Mucosa of descending colon (tissue), 3 donors: ENCODE measurements at regions not wholly inside any gene's neighbourhood (a gene's known extent, or its start where the extent isn't known, plus 50 kb on each side); places are given as distances from the start of the nearest gene placed in this dataset.

Experiments
- ATAC-seq: fragments of 200-7000 bp; cut with Tn5 transposase; one replicate; pipeline ENCODE4 v1.9.1; 2020; ENCODE audit warnings: mild to moderate bottlenecking, moderate library complexity
- DNase-seq, 3 donors: peaks; one replicate each; pipeline ENCODE4 v3.0.0-alpha.2; 2020
- H3K36me3 ChIP-seq: fragments of 200-600 bp; one replicate; pipeline ENCODE4 v1.8.0; 2021; ENCODE audit warnings: low read depth, mild to moderate bottlenecking
- H3K4me1 ChIP-seq: fragments of 200-600 bp; one replicate; pipeline ENCODE4 v1.8.0; 2021; ENCODE audit warnings: low read depth, mild to moderate bottlenecking
- H3K4me3 ChIP-seq: fragments of 200-600 bp; one replicate; pipeline ENCODE4 v1.8.0; 2021; ENCODE audit warnings: mild to moderate bottlenecking
- H3K9me3 ChIP-seq: fragments of 200-600 bp; one replicate; pipeline ENCODE4 v1.8.0; 2021; ENCODE audit warnings: mild to moderate bottlenecking
- intact Hi-C, 2 donors: fragments of 100-400 bp; cut with DNase I in 1 of 2; cut with micrococcal nuclease in 1 of 2; formaldehyde crosslinking; loops; one replicate each; pipeline versions ENCODE4 v1.11.0 to v1.11.1; 2022; cut with DNase I, micrococcal nuclease
- TF ChIP-seq, protein P1 (sequence below): fragments of 200-600 bp; IDR thresholded peaks from one replicate; pipeline ENCODE4 v1.8.0; 2022; ENCODE audit warnings: antibody characterized with exemption, mild to moderate bottlenecking
- donor health status: DM: no; HTN: no; CAD: no; lungs with moderate emphysema.
- donor health status: DM: no; HTN: no; CAD: no.
- donor health status: DM: no; HTN: yes; CAD: no.

DNA sequence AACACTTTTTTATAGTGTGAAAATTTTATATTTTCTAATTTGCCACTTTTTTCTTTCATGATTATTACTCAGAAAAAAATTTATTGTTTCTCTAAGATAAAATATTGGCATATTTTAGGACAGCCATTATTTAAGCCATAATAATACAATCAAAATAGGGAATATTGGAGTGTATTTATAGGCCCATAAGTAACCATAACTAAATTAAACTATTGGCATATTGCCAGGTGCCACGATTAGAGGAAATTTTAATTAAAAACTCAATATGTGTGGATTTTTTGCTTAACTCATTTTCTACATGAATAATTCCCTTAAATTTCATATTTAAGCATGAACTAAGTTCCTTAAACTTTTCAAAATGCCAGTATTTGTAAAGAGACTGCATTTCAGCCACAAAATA, 587.8 kb downstream of the IPMK start:
- TF ChIP-seq, protein P1, sequence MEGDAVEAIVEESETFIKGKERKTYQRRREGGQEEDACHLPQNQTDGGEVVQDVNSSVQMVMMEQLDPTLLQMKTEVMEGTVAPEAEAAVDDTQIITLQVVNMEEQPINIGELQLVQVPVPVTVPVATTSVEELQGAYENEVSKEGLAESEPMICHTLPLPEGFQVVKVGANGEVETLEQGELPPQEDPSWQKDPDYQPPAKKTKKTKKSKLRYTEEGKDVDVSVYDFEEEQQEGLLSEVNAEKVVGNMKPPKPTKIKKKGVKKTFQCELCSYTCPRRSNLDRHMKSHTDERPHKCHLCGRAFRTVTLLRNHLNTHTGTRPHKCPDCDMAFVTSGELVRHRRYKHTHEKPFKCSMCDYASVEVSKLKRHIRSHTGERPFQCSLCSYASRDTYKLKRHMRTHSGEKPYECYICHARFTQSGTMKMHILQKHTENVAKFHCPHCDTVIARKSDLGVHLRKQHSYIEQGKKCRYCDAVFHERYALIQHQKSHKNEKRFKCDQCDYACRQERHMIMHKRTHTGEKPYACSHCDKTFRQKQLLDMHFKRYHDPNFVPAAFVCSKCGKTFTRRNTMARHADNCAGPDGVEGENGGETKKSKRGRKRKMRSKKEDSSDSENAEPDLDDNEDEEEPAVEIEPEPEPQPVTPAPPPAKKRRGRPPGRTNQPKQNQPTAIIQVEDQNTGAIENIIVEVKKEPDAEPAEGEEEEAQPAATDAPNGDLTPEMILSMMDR, result no peak
- H3K36me3 ChIP-seq, result no peaks in the 10 kb centered on the region
- ATAC-seq, result no peak
- H3K4me1 ChIP-seq, result no peaks in the 10 kb centered on the region
- no peak overlapping the region for H3K4me3 ChIP-seq
- intact Hi-C loops, result no loop called here
- no peak for DNase-seq
- H3K9me3 ChIP-seq, result no peaks in the 10 kb centered on the region

DNA sequence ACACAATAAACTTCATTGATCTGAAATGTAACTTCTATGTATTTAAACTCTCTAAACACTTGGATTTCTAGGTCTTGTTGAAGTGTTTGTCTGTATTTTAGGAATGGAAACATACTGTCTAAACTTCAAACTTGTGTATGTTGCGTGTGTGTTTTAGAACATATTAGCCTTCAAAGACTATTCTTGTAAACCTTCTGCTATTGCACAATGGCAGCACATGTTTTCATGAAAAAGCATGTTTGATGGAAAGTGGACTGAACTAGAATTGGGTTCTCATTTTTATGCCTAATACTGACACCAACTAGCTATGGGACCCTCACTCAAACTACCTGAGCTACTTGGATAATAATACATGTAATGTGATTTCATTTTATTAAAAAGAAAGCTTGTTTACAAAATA, 592.6 kb downstream of the IPMK start:
- no peak for DNase-seq
- H3K36me3 ChIP-seq, result no peaks in the 10 kb centered on the region
- H3K4me1 ChIP-seq, result no peaks in the 10 kb centered on the region
- ATAC-seq, result no peak
- no peaks in the 10 kb centered on the region for H3K9me3 ChIP-seq
- intact Hi-C loops, result no loop called here
- no peak overlapping the region for H3K4me3 ChIP-seq
- TF ChIP-seq, protein P1, result no peak

DNA sequence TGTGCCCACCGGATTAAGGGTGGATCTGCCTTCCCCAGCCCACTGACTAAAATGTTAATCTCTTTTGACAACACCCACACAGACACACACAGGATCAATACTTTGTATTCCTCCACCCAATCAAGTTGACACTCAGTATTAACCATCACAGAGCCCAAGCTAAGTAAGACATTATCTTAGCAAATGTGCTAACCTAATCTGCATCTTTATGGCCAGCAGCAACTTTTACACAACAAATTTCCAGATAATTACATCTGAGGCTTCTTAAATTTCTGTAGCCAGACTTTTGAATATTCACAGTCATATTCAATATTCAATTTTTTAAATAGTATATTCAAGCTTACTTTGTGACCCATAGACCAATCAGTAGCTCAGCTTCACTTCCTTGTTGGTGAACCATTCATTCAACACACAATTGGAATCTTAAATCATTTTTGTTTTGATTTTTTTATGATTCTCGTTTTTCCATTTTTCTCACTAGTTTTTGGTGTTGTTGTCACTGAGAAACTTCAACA, 594.2 kb downstream of the IPMK start:
- DNase-seq, result no peak
- TF ChIP-seq, protein P1, result no peak
- Histone ChIP-seq H3K4me3 (no peak overlapping the region), H3K4me1 (no peaks in the 10 kb centered on the region), H3K9me3 (no peaks in the 10 kb centered on the region), H3K36me3 (no peaks in the 10 kb centered on the region)
- intact Hi-C loops, result no loop called here
- ATAC-seq, result no peak

DNA sequence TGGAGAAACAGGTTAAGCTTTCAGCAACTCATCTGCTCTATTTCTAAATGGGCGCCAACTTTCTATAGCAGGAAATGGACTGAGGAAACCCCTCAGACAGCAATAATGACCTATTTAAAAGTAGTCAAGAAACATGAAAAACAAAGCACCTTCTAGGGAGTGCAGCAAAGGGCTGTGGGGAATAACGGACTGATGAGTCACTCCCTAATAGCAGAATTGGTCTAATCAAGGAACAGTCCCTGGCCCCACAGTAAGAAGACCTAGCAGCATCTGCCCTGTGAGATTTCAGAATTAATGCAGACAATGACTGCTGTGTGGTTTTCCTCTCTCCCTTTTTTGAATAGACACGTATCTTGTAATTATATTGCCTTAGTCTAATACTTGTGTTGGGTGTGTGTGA, 602.9 kb downstream of the IPMK start:
- H3K9me3 ChIP-seq, result no peaks in the 10 kb centered on the region
- no peak for DNase-seq
- ATAC-seq, result no peak
- TF ChIP-seq, protein P1, result no peak
- intact Hi-C loops, result no loop called here
- no peaks in the 10 kb centered on the region for H3K36me3 ChIP-seq
- no peaks in the 10 kb centered on the region for H3K4me1 ChIP-seq
- H3K4me3 ChIP-seq, result no peak overlapping the region

DNA sequence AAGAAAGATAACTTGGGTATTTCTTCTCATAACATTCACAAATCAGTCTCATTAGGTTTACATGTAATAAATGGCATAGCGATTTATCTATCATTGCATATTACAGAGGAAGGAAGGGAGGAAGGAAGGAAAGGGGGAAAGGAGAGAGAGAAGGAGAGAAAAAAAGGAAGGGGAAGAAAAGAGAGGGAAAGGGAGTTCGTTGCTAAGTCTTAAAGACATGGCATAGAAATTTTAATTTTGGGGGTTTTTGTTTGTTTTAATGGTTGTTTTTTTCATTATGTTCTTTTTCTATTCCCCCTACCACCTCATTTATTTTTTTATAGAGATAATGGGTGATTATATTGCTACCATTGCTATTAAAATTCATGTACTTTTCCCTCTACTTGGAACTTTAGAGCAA, 604.3 kb downstream of the IPMK start:
- TF ChIP-seq, protein P1, result no peak
- no peaks in the 10 kb centered on the region for H3K4me1 ChIP-seq
- DNase-seq (no peak), ATAC-seq (no peak)
- intact Hi-C loops, result no loop called here
- H3K4me3 ChIP-seq, result no peak overlapping the region
- H3K9me3 ChIP-seq, result no peaks in the 10 kb centered on the region
- no peaks in the 10 kb centered on the region for H3K36me3 ChIP-seq

DNA sequence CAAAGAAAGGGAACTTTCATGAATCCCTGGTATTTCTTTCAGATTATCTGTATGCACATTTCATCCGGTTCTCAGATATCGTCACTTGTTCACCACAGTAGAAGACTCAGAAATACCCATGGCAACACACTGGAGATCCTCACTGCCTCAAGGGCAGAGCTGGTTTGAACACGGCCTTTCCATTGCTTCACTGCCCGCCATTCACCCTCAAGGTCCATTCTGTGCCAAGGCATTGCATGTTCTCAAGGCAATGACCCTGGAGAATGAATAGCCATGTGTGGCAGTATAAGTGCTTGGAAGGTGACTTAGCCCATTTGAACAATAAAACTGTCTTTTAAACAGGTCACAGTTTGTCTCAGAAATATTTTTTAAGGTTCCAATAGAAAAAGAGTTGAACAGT, 606.5 kb downstream of the IPMK start:
- no peak for DNase-seq
- TF ChIP-seq, protein P1, result no peak
- Histone ChIP-seq H3K4me1 (no peaks in the 10 kb centered on the region), H3K36me3 (no peaks in the 10 kb centered on the region), H3K9me3 (no peaks in the 10 kb centered on the region), H3K4me3 (no peak overlapping the region)
- intact Hi-C loops, result no loop called here
- no peak for ATAC-seq
